ENCODE measurements at regions not wholly inside any gene's neighbourhood (a gene's known extent, or its start where the extent isn't known, plus 50 kb on each side); places are given as distances from the start of the nearest gene placed in this dataset.

GRCh38 chr2:121865914-121866313 is 110.5 kb downstream of the TSN start:
- ATAC-seq (no peak), FAIRE-seq (no peak), DNase-seq (ENCODE audit: extremely low read depth in 1 of 4, low spot score in 3 of 4) (no peak)
- Histone ChIP-seq H3K27me3 (ENCODE audit: control insufficient read depth in 2 of 2, insufficient read depth in 2 of 2, low read length in 2 of 2) (peaks cover 2 to 21% of the 10 kb centered on the region in 2 experiments; a peak in 2 of 5 replicates), H3K36me3 (ENCODE audit: control insufficient read depth, insufficient read depth, low read length) (no peaks in the 10 kb centered on the region), H2AFZ (ENCODE audit: low read depth, low read length) (no peak overlapping the region), H3K4me2 (ENCODE audit: insufficient read depth, low read length) (no peak overlapping the region), H4K20me1 (replicated peaks; ENCODE audit: control insufficient read depth, insufficient read depth, low read length) (0 out of 2 replicates have a peak, but pooled peaks cover 3% of the 10 kb centered on the region), H3K9me3 (replicated peaks; ENCODE audit: control insufficient read depth, insufficient read depth, low read depth, low read length) (no peaks in the 10 kb centered on the region), H3K4me3 (no peak overlapping the region), H3K27ac (ENCODE audit: extremely low read depth, low read depth, low read length) (no peak overlapping the region), H3K79me2 (ENCODE audit: control insufficient read depth, insufficient read depth, low read length) (no peaks in the 10 kb centered on the region), H3K9ac (ENCODE audit: insufficient read depth in 1 of 2, low read depth in 2 of 2, low read length in 2 of 2) (no peak overlapping the region), H3K4me1 (replicated peaks in 1 of 2; ENCODE audit: control insufficient read depth in 2 of 2, insufficient read depth in 2 of 2, low read length in 2 of 2) (no peaks in the 10 kb centered on the region), H3K9me1 (ENCODE audit: control insufficient read depth, insufficient read depth, low read length) (no peaks in the 10 kb centered on the region)
- intact Hi-C loops (cut with micrococcal nuclease) = no loop called here
- BruUV-seq (replicated peaks) = no TSS peak
- in situ Hi-C loops (cut with MboI) = no loop called here
- WGBS (ENCODE audit: insufficient coverage, low coverage, missing lambda C conversion rate) = 0% methylated on average over 1 of the region's 2 CpGs
- ChIA-PET CTCF (ENCODE audit: low intra/inter-chr PET ratio) (no interaction called here), POLR2A (no interaction called here)
- TF ChIP-seq NCOA4 (IDR thresholded peaks at IDR 0.05; ENCODE audit: partially characterized antibody) (no peak), MNT (conservative IDR thresholded peaks at IDR 0.05) (no peak), C11orf30 (IDR thresholded peaks at IDR 0.05; ENCODE audit: low read depth) (no peak), WHSC1 (IDR thresholded peaks at IDR 0.05; ENCODE audit: low read length) (no peak), ZNF512 (tag; IDR thresholded peaks at IDR 0.05) (no peak), ELF1 (tag; IDR thresholded peaks at IDR 0.05) (no peak), ZNF639 (CRISPR knock-in tag; conservative IDR thresholded peaks at IDR 0.05 in 1 of 2, IDR thresholded peaks at IDR 0.05 in 1 of 2) (no peak), CREB3 (tag; conservative IDR thresholded peaks at IDR 0.05; ENCODE audit: low read depth) (no peak), MECOM (CRISPR knock-in tag; IDR thresholded peaks at IDR 0.05) (no peak)
- TF ChIP-seq, protein P1, sequence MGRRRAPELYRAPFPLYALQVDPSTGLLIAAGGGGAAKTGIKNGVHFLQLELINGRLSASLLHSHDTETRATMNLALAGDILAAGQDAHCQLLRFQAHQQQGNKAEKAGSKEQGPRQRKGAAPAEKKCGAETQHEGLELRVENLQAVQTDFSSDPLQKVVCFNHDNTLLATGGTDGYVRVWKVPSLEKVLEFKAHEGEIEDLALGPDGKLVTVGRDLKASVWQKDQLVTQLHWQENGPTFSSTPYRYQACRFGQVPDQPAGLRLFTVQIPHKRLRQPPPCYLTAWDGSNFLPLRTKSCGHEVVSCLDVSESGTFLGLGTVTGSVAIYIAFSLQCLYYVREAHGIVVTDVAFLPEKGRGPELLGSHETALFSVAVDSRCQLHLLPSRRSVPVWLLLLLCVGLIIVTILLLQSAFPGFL (CRISPR knock-in tag; IDR thresholded peaks at IDR 0.05) = no peak
- TF ChIP-seq, protein P2, sequence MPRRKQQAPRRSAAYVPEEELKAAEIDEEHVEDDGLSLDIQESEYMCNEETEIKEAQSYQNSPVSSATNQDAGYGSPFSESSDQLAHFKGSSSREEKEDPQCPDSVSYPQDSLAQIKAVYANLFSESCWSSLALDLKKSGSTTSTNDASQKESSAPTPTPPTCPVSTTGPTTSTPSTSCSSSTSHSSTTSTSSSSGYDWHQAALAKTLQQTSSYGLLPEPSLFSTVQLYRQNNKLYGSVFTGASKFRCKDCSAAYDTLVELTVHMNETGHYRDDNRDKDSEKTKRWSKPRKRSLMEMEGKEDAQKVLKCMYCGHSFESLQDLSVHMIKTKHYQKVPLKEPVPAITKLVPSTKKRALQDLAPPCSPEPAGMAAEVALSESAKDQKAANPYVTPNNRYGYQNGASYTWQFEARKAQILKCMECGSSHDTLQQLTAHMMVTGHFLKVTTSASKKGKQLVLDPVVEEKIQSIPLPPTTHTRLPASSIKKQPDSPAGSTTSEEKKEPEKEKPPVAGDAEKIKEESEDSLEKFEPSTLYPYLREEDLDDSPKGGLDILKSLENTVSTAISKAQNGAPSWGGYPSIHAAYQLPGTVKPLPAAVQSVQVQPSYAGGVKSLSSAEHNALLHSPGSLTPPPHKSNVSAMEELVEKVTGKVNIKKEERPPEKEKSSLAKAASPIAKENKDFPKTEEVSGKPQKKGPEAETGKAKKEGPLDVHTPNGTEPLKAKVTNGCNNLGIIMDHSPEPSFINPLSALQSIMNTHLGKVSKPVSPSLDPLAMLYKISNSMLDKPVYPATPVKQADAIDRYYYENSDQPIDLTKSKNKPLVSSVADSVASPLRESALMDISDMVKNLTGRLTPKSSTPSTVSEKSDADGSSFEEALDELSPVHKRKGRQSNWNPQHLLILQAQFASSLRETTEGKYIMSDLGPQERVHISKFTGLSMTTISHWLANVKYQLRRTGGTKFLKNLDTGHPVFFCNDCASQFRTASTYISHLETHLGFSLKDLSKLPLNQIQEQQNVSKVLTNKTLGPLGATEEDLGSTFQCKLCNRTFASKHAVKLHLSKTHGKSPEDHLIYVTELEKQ (CRISPR knock-in tag; IDR thresholded peaks at IDR 0.05) = no peak
